ENCODE measurements at regions not wholly inside any gene's neighbourhood (a gene's known extent, or its start where the extent isn't known, plus 50 kb on each side); places are given as distances from the start of the nearest gene placed in this dataset.

GRCh38 chr2:146467425-146467824, 1377.4 kb upstream of the ACVR2A start:
- no peaks in the 10 kb centered on the region for H3K9me2 ChIP-seq (replicated peaks; ENCODE audit: low read length)
- intact Hi-C loops (cut with micrococcal nuclease) = no loop called here
- CTCF ChIA-PET = no interaction called here
- DNase-seq (no peak), ATAC-seq (no peak)
- H3K4me3 ChIP-seq (ENCODE audit: low read length) = no peak overlapping the region
- TF ChIP-seq EZH2 (IDR thresholded peaks at IDR 0.05; ENCODE audit: low read length, unreplicated experiment) = no peak
- TF ChIP-seq CTCF (conservative IDR thresholded peaks at IDR 0.05; ENCODE audit: low read depth, low read length) = no peak
- TF ChIP-seq EZH2phosphoT487 (IDR thresholded peaks at IDR 0.05; ENCODE audit: borderline replicate concordance, low read length) = no peak
- H3K36me3 ChIP-seq (ENCODE audit: low read depth, low read length) = no peaks in the 10 kb centered on the region
- H3F3A ChIP-seq (ENCODE audit: low read length, unreplicated experiment) = no peaks in the 10 kb centered on the region
- H3K9ac ChIP-seq (ENCODE audit: low read length) = no peak overlapping the region
- no peak overlapping the region for H2AFZ ChIP-seq (ENCODE audit: low read length)
- POLR2A ChIA-PET (ENCODE audit: unreplicated experiment) = no interaction called here
- H4K20me1 ChIP-seq (ENCODE audit: low read length) = no peaks in the 10 kb centered on the region
- no peaks in the 10 kb centered on the region for H3K4me1 ChIP-seq (ENCODE audit: insufficient read depth, low read length)
- H3K27ac ChIP-seq (ENCODE audit: low read length) = no peak overlapping the region
- H3K79me2 ChIP-seq (ENCODE audit: low read length) = no peaks in the 10 kb centered on the region
- H3K4me2 ChIP-seq (ENCODE audit: low read length) = no peak overlapping the region
- no peaks in the 10 kb centered on the region for H3K9me3 ChIP-seq (ENCODE audit: low read length)
- H3K27me3 ChIP-seq (ENCODE audit: low read length) = no peaks in the 10 kb centered on the region
- BruUV-seq (replicated peaks) = no TSS peak

GRCh38 chr2:146465460-146465859, 1379.4 kb upstream of the ACVR2A start:
- Histone ChIP-seq H3K79me2 (ENCODE audit: low read length) (no peaks in the 10 kb centered on the region), H3K27me3 (ENCODE audit: low read length) (no peaks in the 10 kb centered on the region), H3K9ac (ENCODE audit: low read length) (no peak overlapping the region), H3K27ac (ENCODE audit: low read length) (no peak overlapping the region), H3K9me3 (ENCODE audit: low read length) (no peaks in the 10 kb centered on the region), H3F3A (ENCODE audit: low read length, unreplicated experiment) (no peaks in the 10 kb centered on the region), H4K20me1 (ENCODE audit: low read length) (no peaks in the 10 kb centered on the region), H3K4me2 (ENCODE audit: low read length) (no peak overlapping the region), H3K4me3 (ENCODE audit: low read length) (no peak overlapping the region), H3K9me2 (replicated peaks; ENCODE audit: low read length) (no peaks in the 10 kb centered on the region), H3K4me1 (ENCODE audit: insufficient read depth, low read length) (no peaks in the 10 kb centered on the region), H2AFZ (ENCODE audit: low read length) (no peak overlapping the region), H3K36me3 (ENCODE audit: low read depth, low read length) (no peaks in the 10 kb centered on the region)
- TF ChIP-seq CTCF (conservative IDR thresholded peaks at IDR 0.05; ENCODE audit: low read depth, low read length) (no peak), EZH2 (IDR thresholded peaks at IDR 0.05; ENCODE audit: low read length, unreplicated experiment) (no peak), EZH2phosphoT487 (IDR thresholded peaks at IDR 0.05; ENCODE audit: borderline replicate concordance, low read length) (no peak)
- BruUV-seq (replicated peaks) = no TSS peak
- CTCF ChIA-PET = no interaction called here
- intact Hi-C loops (cut with micrococcal nuclease) = no loop called here
- no peak for ATAC-seq
- POLR2A ChIA-PET (ENCODE audit: unreplicated experiment) = no interaction called here
- no peak for DNase-seq

- no peaks in the 10 kb centered on the region; the same call in 1 of the 2 replicates for H3K36me3 ChIP-seq (ENCODE audit: low read depth, low read length)
- H3K9me2 ChIP-seq (replicated peaks; ENCODE audit: low read length) = no peaks in the 10 kb centered on the region
- intact Hi-C loops (cut with micrococcal nuclease) = no loop called here
- no peaks in the 10 kb centered on the region for H4K20me1 ChIP-seq (ENCODE audit: low read length)
- H3F3A ChIP-seq (ENCODE audit: low read length, unreplicated experiment) = no peaks in the 10 kb centered on the region
- TF ChIP-seq EZH2 (IDR thresholded peaks at IDR 0.05; ENCODE audit: low read length, unreplicated experiment) (no peak), CTCF (conservative IDR thresholded peaks at IDR 0.05; ENCODE audit: low read depth, low read length) (no peak), EZH2phosphoT487 (IDR thresholded peaks at IDR 0.05; ENCODE audit: borderline replicate concordance, low read length) (no peak)
- ChIA-PET CTCF (no interaction called here), POLR2A (ENCODE audit: unreplicated experiment) (no interaction called here)
- 0 out of 2 replicates have a peak, but pooled peaks cover 4% of the 10 kb centered on the region for H3K9me3 ChIP-seq (ENCODE audit: low read length)
- no peak overlapping the region for H3K4me2 ChIP-seq (ENCODE audit: low read length)
- no peak overlapping the region for H2AFZ ChIP-seq (ENCODE audit: low read length)
- no peak for DNase-seq
- H3K4me1 ChIP-seq (ENCODE audit: insufficient read depth, low read length) = no peaks in the 10 kb centered on the region
- no peak for ATAC-seq
- H3K79me2 ChIP-seq (ENCODE audit: low read length) = no peaks in the 10 kb centered on the region
- no peak overlapping the region for H3K9ac ChIP-seq (ENCODE audit: low read length)
- no peak overlapping the region for H3K27ac ChIP-seq (ENCODE audit: low read length)
- H3K27me3 ChIP-seq (ENCODE audit: low read length) = no peaks in the 10 kb centered on the region
- no TSS peak for BruUV-seq (replicated peaks)
- no peak overlapping the region for H3K4me3 ChIP-seq (ENCODE audit: low read length)
Measured at GRCh38 chr2:146461068-146461467, 1383.8 kb upstream of the ACVR2A start.

Measured in PC-3 (cell line).